ENCODE measurements at regions not wholly inside any gene's neighbourhood (a gene's known extent, or its start where the extent isn't known, plus 50 kb on each side); places are given as distances from the start of the nearest gene placed in this dataset.

GRCh38 chr5:3891113-3891512 is 295.5 kb downstream of the IRX1 start:
- DNase-seq, result no peak

GRCh38 chr5:3893527-3893926 is 297.9 kb downstream of the IRX1 start:
- no peak for DNase-seq

GRCh38 chr5:3893975-3894374 is 298.3 kb downstream of the IRX1 start:
- DNase-seq, result no peak

GRCh38 chr5:3896098-3896497 is 300.5 kb downstream of the IRX1 start:
- no peak for DNase-seq

- DNase-seq, result no peak
Observed at GRCh38 chr5:3899093-3899492, 303.5 kb downstream of the IRX1 start.

GRCh38 chr5:3904584-3904983 is 309.0 kb downstream of the IRX1 start:
- no peak for DNase-seq

GRCh38 chr5:3905031-3905430 is 309.4 kb downstream of the IRX1 start:
- DNase-seq, result no peak

- DNase-seq, result no peak
Observed at GRCh38 chr5:3905521-3905920, 309.9 kb downstream of the IRX1 start.

- no peak for DNase-seq
Observed at GRCh38 chr5:3911111-3911510, 315.5 kb downstream of the IRX1 start.

GRCh38 chr5:3911773-3912172 is 316.1 kb downstream of the IRX1 start:
- no peak for DNase-seq

GRCh38 chr5:3912790-3913189 is 317.2 kb downstream of the IRX1 start:
- DNase-seq, result no peak

GRCh38 chr5:3913279-3913678 is 317.6 kb downstream of the IRX1 start:
- DNase-seq, result no peak

GRCh38 chr5:3925022-3925421 is 329.4 kb downstream of the IRX1 start:
- no peak for DNase-seq

- DNase-seq, result no peak
Observed at GRCh38 chr5:3925935-3926334, 330.3 kb downstream of the IRX1 start.

GRCh38 chr5:3929799-3930198 is 334.2 kb downstream of the IRX1 start:
- DNase-seq, result no peak

GRCh38 chr5:3931976-3932375 is 336.3 kb downstream of the IRX1 start:
- no peak for DNase-seq

- DNase-seq, result no peak
Observed at GRCh38 chr5:3933536-3933935, 337.9 kb downstream of the IRX1 start.

GRCh38 chr5:3933966-3934365 is 338.3 kb downstream of the IRX1 start:
- DNase-seq, result no peak

- DNase-seq, result no peak
Observed at GRCh38 chr5:3943859-3944258, 348.2 kb downstream of the IRX1 start.

GRCh38 chr5:3944930-3945329 is 349.3 kb downstream of the IRX1 start:
- DNase-seq, result no peak

- DNase-seq, result no peak
Observed at GRCh38 chr5:3948838-3949237, 353.2 kb downstream of the IRX1 start.

GRCh38 chr5:3954199-3954598 is 358.6 kb downstream of the IRX1 start:
- no peak for DNase-seq

- DNase-seq, result no peak
Observed at GRCh38 chr5:3954633-3955032, 359.0 kb downstream of the IRX1 start.

GRCh38 chr5:3957658-3958057 is 362.0 kb downstream of the IRX1 start:
- no peak for DNase-seq

- no peak for DNase-seq
Observed at GRCh38 chr5:3958389-3958788, 362.8 kb downstream of the IRX1 start.

GRCh38 chr5:3962113-3962512 is 366.5 kb downstream of the IRX1 start:
- no peak for DNase-seq
